ENCODE measurements at regions not wholly inside any gene's neighbourhood (a gene's known extent, or its start where the extent isn't known, plus 50 kb on each side); places are given as distances from the start of the nearest gene placed in this dataset.

GRCh38 chr2:236665101-236665500, 95.5 kb downstream of the ACKR3 start (continued):
- no peak for TF ChIP-seq STAT6 (CRISPR knock-in tag; conservative IDR thresholded peaks at IDR 0.05; ENCODE audit: low read depth)
- no peak for TF ChIP-seq ETV6 (CRISPR knock-in tag; IDR thresholded peaks at IDR 0.05)
- no peak for TF ChIP-seq ZNF317 (CRISPR knock-in tag; IDR thresholded peaks at IDR 0.05; ENCODE audit: borderline replicate concordance, low read depth)
- no peak for TF ChIP-seq ZNF425 (CRISPR knock-in tag; conservative IDR thresholded peaks at IDR 0.05)
- TF ChIP-seq RORB (CRISPR knock-in tag; IDR thresholded peaks at IDR 0.05) = no peak

GRCh38 chr2:236665572-236666118, 96.0 kb downstream of the ACKR3 start:
- ATAC-seq (no peak), DNase-seq (ENCODE audit: low spot score) (no peak)
- Mint-ChIP-seq H3K4me1 (peaks cover 19% of the 10 kb centered on the region), H3K36me3 (peaks cover 8% of the 10 kb centered on the region), H3K4me3 (no peak overlapping the region), H3K9me3 (peaks cover 12% of the 10 kb centered on the region), H3K27ac (no peak overlapping the region), H3K27me3 (ENCODE audit: low read depth) (peaks cover 4% of the 10 kb centered on the region; the same call in 1 of the 2 replicates)
- CTCF ChIA-PET = no interaction called here
- POLR2A ChIA-PET = no interaction called here
- TF ChIP-seq FOXJ3 (CRISPR knock-in tag; IDR thresholded peaks at IDR 0.05; ENCODE audit: borderline replicate concordance) = no peak
- no peak for TF ChIP-seq ATF1 (CRISPR knock-in tag; IDR thresholded peaks at IDR 0.05)
- no peak for TF ChIP-seq ZNF317 (CRISPR knock-in tag; IDR thresholded peaks at IDR 0.05; ENCODE audit: borderline replicate concordance, low read depth)
- no peak for TF ChIP-seq CREB1 (CRISPR knock-in tag; IDR thresholded peaks at IDR 0.05)
- TF ChIP-seq NR3C1 (CRISPR knock-in tag; conservative IDR thresholded peaks at IDR 0.05; ENCODE audit: low read depth) = no peak
- TF ChIP-seq ZNF425 (CRISPR knock-in tag; conservative IDR thresholded peaks at IDR 0.05) = no peak
- TF ChIP-seq, protein P1, sequence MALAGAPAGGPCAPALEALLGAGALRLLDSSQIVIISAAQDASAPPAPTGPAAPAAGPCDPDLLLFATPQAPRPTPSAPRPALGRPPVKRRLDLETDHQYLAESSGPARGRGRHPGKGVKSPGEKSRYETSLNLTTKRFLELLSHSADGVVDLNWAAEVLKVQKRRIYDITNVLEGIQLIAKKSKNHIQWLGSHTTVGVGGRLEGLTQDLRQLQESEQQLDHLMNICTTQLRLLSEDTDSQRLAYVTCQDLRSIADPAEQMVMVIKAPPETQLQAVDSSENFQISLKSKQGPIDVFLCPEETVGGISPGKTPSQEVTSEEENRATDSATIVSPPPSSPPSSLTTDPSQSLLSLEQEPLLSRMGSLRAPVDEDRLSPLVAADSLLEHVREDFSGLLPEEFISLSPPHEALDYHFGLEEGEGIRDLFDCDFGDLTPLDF (CRISPR knock-in tag; IDR thresholded peaks at IDR 0.05) = no peak
- no peak for TF ChIP-seq FOXP4 (CRISPR knock-in tag; IDR thresholded peaks at IDR 0.05)
- TF ChIP-seq ETV6 (CRISPR knock-in tag; IDR thresholded peaks at IDR 0.05) = no peak
- TF ChIP-seq SMAD3 (CRISPR knock-in tag; IDR thresholded peaks at IDR 0.05; ENCODE audit: borderline replicate concordance) = no peak
- no peak for TF ChIP-seq ZNF232 (CRISPR knock-in tag; IDR thresholded peaks at IDR 0.05)
- TF ChIP-seq IRF2 (CRISPR knock-in tag; IDR thresholded peaks at IDR 0.05; ENCODE audit: borderline replicate concordance, low read depth) = no peak
